ENCODE measurements at regions not wholly inside any gene's neighbourhood (a gene's known extent, or its start where the extent isn't known, plus 50 kb on each side); places are given as distances from the start of the nearest gene placed in this dataset.

- no peaks in the 10 kb centered on the region for H3K27me3 Mint-ChIP-seq
- no peak overlapping the region for H3K4me3 Mint-ChIP-seq (ENCODE audit: low read depth)
- no peaks in the 10 kb centered on the region for H3K4me1 Mint-ChIP-seq (ENCODE audit: low read depth)
Observed at GRCh38 chr3:162224746-162225145, 728.1 kb downstream of the OTOL1 start.

GRCh38 chr3:162236949-162237348, 740.3 kb downstream of the OTOL1 start:
- H3K9me3 Mint-ChIP-seq (ENCODE audit: low read depth): no peaks in the 10 kb centered on the region

More at GRCh38 chr3:162224746-162225145, 728.1 kb downstream of the OTOL1 start:
- no peak for DNase-seq (ENCODE audit: low spot score, unreplicated experiment)
- H3K27ac Mint-ChIP-seq: no peak overlapping the region
- no peaks in the 10 kb centered on the region for H3K36me3 Mint-ChIP-seq (ENCODE audit: insufficient read depth)
- no peaks in the 10 kb centered on the region for H3K9me3 Mint-ChIP-seq (ENCODE audit: low read depth)
- no peak for TF ChIP-seq CTCF (IDR thresholded peaks at IDR 0.05; ENCODE audit: unreplicated experiment)

GRCh38 chr3:162250782-162251181, 754.2 kb downstream of the OTOL1 start:
- Mint-ChIP-seq H3K36me3 (ENCODE audit: insufficient read depth) (no peaks in the 10 kb centered on the region), H3K9me3 (ENCODE audit: low read depth) (no peaks in the 10 kb centered on the region), H3K4me1 (ENCODE audit: low read depth) (no peaks in the 10 kb centered on the region), H3K4me3 (ENCODE audit: low read depth) (no peak overlapping the region), H3K27me3 (no peaks in the 10 kb centered on the region), H3K27ac (no peak overlapping the region)
- no peak for DNase-seq (ENCODE audit: low spot score, unreplicated experiment)
- no peak for TF ChIP-seq CTCF (IDR thresholded peaks at IDR 0.05; ENCODE audit: unreplicated experiment)

More at GRCh38 chr3:162236949-162237348, 740.3 kb downstream of the OTOL1 start:
- TF ChIP-seq CTCF (IDR thresholded peaks at IDR 0.05; ENCODE audit: unreplicated experiment): no peak
- Mint-ChIP-seq H3K27me3 (no peaks in the 10 kb centered on the region), H3K27ac (no peak overlapping the region), H3K36me3 (ENCODE audit: insufficient read depth) (no peaks in the 10 kb centered on the region), H3K4me1 (ENCODE audit: low read depth) (peaks cover 2% of the 10 kb centered on the region), H3K4me3 (ENCODE audit: low read depth) (no peak overlapping the region)
- no peak for DNase-seq (ENCODE audit: low spot score, unreplicated experiment)

- no peak for TF ChIP-seq CTCF (IDR thresholded peaks at IDR 0.05; ENCODE audit: unreplicated experiment)
- no peaks in the 10 kb centered on the region for H3K36me3 Mint-ChIP-seq (ENCODE audit: insufficient read depth)
Observed at GRCh38 chr3:162262129-162262528, 765.5 kb downstream of the OTOL1 start.

GRCh38 chr3:162263596-162263995, 767.0 kb downstream of the OTOL1 start:
- no peak for TF ChIP-seq CTCF (IDR thresholded peaks at IDR 0.05; ENCODE audit: unreplicated experiment)
- H3K27me3 Mint-ChIP-seq: no peaks in the 10 kb centered on the region
- DNase-seq (ENCODE audit: low spot score, unreplicated experiment): no peak
- no peak overlapping the region for H3K4me3 Mint-ChIP-seq (ENCODE audit: low read depth)
- no peaks in the 10 kb centered on the region for H3K9me3 Mint-ChIP-seq (ENCODE audit: low read depth)
- H3K27ac Mint-ChIP-seq: no peak overlapping the region
- no peaks in the 10 kb centered on the region for H3K4me1 Mint-ChIP-seq (ENCODE audit: low read depth)
- no peaks in the 10 kb centered on the region for H3K36me3 Mint-ChIP-seq (ENCODE audit: insufficient read depth)

More at GRCh38 chr3:162262129-162262528, 765.5 kb downstream of the OTOL1 start:
- no peaks in the 10 kb centered on the region for H3K4me1 Mint-ChIP-seq (ENCODE audit: low read depth)
- no peak overlapping the region for H3K27ac Mint-ChIP-seq
- H3K27me3 Mint-ChIP-seq: no peaks in the 10 kb centered on the region
- no peak for DNase-seq (ENCODE audit: low spot score, unreplicated experiment)
- no peak overlapping the region for H3K4me3 Mint-ChIP-seq (ENCODE audit: low read depth)
- peaks cover under 1% of the 10 kb centered on the region for H3K9me3 Mint-ChIP-seq (ENCODE audit: low read depth)

All from progenitor cell of endocrine pancreas (in vitro differentiated cells).